SIG-M5 treated with dmso at 0.1 percent for 504 hours (cell line): ENCODE measurements at regions not wholly inside any gene's neighbourhood (a gene's known extent, or its start where the extent isn't known, plus 50 kb on each side); places are given as distances from the start of the nearest gene placed in this dataset.

ENCODE experiments used
- DNase-seq: peaks from one replicate; lab custom pipeline; 2025; ENCODE audit not compliant: unreplicated experiment; lab: John Stamatoyannopoulos, UW

DNA sequence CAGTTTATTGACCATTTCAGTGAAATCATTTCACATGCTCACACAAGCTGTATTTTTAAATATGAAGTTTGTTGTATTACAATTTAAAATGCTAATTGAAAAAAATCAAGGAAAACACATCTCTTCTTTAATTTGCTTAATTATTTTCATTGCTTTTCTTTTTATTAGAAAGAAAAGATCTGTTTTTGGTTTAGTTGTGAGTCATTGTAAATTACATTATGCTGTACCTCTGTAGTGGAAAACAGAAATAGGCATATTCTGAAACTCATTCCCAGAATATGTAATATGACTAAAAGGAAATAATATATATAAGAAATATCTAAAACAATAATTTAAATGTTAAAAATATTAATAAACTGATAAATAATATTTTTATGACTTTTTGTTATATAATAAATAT, 161.9 kb downstream of the HGF start:
- DNase-seq: no peak

DNA sequence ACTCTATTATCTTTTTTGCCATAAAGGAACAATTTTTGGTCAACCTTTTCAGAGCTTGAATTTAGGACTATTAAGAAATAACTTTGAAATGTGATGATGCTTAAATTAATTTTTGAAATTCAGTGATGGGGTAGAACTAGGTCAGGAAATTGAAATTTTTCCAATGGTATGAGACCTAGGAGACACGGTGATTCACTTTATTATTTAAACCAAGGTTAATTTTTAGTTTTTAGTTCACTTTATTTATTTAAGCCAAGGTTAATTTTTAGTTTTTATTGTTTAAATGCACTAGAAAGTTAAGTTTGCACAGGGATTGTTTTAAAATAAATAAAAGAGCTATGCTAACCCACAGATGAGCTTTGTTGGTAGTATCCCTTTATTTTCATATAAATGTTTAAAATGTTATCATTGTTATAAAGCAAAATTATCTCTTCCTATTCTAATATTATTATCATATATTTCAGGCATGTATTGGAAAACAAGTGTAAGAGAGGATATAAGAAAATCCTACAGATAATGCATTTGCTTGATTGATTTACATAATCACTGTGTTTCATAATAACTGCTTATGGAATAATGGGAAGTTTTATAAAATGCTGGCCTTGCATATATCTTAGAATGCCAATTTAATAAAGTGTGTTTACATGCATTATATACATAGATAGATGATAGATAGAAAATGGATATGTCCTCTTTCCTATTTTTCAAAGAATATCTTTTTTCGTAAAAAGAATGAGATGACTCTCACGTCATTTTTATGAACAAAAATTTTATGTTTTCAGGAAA, 163.6 kb downstream of the HGF start:
- no peak for DNase-seq

DNA sequence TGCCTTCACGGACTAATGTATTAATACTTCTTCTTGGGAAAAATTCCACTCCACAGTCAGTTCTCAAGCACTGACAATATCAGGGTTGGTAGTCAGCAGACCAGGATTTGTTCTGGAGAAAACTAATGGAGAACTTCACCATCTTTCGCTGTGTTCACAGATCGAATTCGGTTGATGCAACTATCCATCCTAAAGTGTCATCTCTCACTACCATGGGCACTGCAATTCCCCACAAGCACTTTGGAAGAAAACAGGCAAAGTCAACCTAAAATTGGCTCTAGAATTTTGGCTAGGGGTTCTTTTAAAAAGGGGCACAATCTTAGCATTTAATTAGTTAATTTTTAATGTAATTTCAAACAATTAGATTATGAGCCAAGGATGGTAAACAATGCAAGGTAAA, 164.4 kb downstream of the HGF start:
- DNase-seq: no peak

DNA sequence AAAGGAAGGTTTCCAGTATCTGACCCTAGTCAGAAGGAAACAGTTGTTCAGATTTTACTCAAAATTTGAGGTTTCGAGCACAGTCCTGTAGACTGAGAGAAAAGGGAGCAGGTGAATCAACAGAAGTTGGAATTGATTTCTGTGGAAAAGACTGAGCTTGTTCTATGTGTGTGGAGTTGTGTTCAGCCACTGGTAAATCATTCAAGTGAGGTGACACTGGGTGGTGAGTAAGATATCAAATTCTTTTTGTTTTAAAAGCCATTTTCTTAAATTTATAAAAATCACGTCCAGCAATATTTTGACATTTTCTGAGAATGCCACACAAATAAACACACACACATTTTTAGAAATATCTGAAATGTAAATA, 165.1 kb downstream of the HGF start:
- no peak for DNase-seq

DNA sequence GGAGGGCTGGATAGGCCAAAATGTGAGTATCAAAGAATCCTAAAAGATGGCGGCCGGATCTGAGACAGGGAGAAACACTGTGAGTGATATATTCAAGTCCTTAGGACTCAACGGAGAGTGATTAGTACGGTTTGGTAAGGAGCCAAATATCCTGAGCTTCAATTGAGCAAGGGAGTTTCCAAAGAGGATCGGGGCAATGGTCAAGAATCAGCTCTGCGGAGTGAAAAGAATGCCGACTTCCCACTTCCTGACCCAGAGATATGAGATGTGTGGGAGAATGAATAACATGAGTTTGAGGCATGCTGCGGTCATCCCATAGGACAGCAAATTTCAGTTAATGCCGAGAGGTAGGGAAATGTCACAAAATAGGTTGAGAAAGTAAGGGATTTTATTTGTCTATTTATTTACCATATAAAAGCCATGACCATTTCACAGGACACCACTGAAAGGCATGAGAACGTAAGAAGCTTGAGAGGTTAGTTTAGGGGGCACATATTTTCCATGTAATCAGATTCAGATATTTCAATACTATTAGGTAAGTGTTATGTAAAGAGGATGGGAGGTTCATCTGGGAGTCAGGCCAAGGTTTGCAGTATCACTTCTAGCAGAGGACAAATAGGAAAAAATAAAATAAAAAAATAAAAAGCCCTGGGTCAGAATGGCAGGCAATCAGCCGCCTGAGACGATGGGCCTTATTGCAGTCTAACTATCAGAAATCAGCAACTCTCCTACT, 165.6 kb downstream of the HGF start:
- no peak for DNase-seq

DNA sequence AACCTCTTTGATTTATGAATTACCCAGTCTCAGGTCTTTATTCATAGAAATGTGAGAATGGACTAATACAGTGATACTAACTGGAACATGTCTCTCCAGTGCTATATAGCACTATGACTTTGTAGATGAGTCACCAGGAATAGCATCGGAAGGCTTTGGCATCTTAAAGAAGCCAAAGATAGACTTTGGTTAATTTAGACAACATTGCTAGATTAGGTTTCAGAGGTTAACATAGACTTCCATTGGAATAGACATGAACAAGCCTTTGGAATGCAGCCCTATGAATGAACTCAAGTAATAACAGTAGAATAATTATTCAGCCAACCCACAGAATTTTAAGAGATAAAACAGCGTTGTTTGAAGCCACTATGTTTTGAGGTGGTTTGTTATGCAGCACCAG, 169.2 kb downstream of the HGF start:
- no peak for DNase-seq

DNA sequence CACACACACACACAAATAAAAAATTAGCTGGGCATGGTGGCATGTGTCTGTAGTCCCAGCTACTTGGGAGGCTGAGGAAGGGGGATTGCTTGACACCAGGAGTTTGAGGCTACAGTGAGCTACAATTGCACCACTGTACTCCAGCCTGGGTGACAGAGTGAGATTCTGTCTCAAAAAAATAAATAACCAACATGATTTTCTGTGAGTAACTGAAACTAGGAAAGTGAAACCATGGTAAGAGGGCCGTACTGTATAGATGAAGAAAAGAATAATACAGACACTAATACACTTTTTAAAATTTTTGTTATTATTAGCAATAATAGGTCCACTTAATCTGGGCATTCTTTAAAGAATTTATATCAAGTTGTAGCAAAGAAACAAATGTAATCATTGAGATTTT, 170.9 kb downstream of the HGF start:
- DNase-seq: no peak

DNA sequence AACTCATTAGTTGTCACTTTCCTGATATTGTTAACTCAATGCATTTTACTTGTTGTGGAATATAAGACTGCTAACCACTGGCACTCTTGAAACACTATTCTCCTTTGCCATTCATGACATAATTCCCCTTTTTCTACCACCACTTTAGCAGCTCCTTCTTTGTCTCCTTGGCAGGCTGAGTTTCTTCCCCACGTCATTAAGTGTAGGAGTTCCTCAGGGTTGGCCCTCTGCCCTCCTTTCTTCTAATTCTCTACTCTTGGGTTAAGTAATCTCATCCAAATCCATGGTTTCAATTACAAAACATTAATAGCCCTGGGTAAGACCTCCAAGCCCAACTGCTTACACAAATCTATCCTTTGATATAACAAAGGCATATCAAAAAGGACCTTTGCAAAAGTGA, 175.1 kb downstream of the HGF start:
- no peak for DNase-seq

DNA sequence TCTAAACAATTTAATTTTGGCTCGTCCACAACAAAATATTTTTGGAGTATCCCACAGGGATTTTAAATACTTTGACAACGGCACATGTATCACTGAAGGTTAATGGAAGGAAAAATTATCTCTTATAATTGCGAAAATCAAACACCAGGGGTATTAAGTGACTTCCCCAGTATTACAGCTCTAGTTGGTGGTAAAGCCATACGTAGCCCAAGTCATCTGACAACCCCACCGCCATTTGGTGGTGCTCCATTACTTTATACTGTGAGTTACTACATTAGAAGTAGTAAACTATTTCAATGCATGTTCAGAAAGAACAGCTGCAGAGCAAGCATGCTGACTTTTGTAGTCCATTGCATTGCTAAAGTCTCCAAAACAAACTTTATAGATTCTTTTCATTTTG, 179.7 kb downstream of the HGF start:
- DNase-seq: no peak

DNA sequence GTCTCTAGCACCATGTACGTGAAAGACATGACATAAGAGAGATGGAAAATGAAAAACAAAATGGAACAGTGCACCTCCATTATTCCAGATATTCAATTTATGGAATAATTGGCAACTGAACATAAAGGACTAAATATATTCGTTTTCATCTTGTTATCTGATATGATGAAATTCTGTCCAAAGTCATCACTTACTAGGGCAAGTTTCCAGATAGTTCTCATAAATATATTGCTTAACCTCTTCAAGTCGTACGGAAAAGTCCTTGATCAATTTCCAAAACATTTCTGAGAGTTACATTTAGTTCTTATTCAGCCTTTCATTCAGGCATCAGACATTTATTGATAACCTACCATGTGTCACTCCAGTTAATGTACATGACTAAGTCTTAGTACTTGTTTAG, 185.2 kb downstream of the HGF start:
- DNase-seq: no peak

DNA sequence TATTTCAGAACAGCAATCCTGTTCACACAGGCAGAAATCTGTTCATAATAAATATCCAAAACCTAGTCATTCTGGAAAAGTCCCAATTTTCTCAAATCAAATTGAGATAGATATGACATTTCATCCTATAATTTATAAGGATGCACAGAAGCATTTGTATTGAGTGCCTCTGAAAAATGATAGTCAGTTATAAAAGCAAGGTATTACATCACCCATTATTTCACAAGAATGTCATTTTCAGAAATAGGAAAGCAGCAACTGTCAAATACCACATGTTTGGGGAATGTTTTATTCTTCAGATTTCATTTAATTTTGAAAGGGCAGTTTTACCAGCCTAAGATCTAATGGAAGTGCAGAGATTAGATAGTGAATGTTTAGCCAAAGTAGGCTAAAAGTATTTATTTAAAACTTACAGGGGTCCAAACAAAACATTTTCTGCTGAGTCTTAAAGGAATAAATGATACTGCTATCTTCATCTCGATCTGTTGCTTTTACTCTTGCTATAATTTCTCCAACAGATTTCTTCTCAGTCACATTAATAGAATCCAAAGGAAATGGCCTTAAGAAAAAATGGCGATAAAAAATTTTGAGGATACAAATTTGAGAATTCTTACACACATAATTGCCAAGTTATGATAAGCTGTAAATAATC, 185.8 kb downstream of the HGF start:
- DNase-seq: no peak

DNA sequence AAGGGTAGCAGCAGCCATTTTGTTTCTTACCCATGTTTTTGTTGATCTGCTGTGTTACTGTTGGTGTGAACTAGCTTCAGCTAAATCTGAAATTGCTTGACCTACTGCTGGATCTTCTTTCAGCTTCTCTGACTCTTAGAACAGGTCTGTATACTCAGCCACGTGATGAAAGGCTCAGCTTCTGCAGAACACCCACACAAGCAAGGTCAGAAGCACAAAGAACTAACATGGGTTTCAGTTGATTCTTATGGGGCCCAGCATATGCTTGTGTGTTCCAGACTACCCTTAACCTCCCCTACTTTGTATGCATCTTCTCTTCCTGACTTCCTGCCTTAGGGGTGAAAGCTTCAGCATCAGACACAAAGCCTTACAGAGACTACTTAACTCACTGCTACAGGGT, 186.8 kb downstream of the HGF start:
- DNase-seq: no peak

DNA sequence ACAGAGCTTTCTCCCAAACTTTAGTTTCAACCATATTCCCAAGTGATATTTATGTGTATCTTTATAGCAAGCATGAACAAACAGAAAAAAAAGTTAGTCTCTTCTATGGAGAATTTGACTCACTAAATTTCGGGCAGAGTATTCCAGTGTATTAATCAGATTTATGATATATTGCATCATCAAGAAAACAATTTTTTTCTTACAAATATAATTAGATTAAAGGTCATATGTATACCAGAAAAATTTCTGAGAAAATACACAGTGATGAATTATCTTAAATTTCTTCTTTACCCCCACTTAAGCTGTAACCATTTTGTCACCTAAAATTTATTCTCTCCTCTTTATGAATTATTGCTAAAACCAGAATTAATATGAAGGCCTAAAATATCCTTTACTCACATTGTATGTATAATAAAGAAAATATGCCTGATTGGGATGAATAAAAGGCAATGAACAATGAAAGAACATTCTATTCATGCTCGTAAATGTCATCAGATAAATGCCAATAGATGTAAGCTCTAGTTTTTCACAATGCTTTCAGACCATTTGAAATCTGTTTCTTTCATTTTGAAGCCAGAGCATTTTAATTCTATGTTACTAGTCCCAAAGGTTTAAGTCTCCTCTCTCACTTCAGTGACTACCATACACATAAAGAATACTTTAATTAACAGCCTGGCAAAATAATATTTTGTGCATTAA, 192.1 kb downstream of the HGF start:
- DNase-seq: no peak

DNA sequence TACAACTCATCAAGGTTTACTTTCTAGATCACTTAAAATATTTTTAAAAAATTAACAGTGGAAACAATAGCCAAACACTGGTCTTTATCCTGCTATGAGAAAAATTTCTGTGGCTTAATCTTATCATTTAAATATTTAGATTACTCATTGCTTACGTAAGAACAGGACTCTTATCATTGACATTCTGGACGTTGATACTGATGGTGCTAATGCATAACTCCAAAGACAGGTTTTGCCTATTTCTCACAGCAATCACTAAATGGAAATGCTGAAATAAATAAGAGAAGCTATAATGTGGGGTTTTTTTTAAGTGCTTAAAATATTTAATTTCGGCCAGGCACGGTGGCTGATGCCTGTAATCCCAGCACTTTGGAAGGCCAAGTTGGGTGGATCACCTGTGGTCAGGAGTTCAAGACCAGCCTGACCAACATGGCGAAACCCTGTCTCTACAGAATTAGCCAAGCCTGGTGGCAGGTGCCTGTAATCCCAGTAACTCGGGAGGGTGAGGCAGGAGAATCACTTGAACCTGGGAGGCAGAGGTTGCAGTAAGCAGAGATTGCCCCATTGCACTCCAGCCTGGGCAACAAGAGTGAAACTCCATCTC, 195.0 kb downstream of the HGF start:
- no peak for DNase-seq

DNA sequence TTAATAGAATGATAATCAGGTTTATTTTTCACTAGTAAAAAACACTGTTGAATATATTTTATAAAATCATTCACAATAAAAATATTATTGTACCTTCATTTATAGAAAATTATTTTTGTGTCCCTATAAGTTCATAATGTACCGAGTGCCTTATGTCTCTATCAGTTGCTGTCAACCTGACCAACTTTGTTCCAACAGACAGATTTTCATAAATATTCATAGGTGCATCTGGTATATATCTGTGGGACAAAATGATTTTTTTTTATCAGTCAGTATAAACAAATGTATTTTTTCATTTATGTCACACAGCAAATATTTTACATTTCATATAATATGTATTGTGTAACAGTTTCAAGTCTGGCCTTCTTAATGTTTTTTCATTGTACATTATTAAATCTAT, 195.9 kb downstream of the HGF start:
- no peak for DNase-seq

DNA sequence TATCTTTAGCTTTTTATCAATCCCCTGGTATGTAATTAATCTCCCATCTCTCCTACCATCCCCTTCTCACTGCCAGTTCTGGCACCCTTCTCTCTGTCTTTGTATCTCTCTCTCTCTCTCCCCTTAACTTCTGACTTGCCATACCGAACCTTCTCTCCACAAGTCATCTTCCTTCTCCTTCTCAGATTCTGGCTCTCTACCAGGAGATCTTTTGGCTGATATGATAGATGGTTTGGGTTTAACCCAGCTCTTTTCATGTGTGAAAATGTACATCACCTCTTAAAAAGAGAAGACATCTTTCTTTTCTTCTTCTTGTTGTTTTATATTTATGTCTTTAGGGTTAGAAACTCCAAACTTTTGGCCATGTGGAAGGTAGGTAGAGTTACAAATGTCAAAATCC, 196.7 kb downstream of the HGF start:
- no peak for DNase-seq

DNA sequence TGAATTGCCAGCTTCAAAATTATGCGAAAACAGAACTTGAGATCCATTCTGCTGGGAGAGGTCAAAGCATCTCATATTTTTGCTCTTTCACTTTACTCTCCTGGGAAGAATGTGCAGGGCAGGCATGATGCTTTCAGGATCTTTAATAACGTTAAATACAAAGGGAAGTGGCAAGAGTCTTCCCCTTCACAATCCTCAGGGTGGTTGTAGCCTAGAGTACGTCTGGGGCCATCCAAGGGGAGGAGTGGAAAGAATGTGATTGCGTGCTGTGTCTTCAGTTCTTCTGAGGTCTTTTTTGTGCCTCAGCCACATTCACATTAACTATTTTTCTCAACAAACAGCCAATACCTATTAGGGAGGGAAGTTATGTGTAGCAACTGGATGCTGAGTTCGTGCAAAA, 207.3 kb downstream of the HGF start:
- DNase-seq: no peak

DNA sequence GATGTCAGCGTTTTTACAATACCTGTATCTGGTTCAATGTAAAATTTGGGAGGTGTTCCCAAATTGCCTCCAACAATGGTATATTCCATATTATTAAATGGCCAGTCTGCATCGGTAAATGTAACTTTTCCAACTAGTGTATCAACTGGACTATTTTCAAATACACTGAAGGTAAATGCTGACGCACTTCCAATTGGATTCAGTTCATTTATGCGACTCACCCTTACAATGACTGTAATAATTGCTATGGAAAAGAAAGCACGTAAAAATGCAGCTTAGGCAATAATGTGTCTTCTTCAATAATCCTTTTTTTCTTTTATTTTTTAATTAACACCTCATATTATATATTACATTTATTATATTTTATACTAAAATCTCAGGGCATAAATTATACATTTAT, 209.1 kb downstream of the HGF start:
- no peak for DNase-seq

DNA sequence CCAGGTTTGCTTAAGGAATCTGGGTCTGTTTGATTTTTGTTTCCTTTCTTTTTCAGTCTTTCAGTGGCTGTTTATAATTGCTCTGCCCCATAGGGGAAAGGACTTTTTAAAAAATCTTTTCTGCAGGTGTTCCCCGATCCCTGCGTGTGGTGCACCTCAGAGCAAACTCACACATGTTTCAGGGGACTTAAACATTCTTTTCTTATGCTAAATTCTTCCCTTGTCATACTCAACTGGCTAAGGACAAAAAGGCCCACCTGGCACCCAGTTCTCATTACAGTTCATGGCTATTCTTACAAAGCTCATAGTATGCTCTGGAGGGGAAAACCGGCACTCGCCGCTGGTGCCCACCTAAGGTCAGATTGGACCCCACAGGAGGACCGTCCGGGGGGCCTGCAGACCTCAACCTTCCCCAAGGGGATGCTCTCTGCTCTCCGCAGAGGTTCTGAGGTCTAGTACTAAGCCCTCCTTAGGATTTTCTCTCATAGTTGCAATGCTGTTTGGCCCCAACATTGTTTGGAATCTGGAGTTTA, 220.3 kb downstream of the HGF start:
- no peak for DNase-seq

DNA sequence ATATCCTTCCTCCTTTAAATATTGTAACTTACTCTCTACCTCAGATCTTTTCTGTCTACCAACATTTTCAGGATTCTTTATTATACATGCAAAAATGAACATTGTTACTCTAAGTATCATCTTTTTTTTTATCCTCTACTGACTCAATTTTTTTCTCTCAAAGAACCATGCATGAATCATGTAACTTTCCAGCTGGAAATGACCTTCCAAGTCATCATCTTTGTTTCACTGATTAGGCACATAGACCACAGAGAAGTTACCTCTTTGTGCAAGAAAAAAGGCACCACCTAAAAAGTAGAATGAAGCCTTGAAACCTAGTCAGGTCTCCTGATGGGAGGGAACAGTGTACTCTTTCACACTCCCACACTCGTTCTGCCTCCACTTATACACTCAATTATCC, 234.9 kb downstream of the HGF start:
- DNase-seq: no peak

DNA sequence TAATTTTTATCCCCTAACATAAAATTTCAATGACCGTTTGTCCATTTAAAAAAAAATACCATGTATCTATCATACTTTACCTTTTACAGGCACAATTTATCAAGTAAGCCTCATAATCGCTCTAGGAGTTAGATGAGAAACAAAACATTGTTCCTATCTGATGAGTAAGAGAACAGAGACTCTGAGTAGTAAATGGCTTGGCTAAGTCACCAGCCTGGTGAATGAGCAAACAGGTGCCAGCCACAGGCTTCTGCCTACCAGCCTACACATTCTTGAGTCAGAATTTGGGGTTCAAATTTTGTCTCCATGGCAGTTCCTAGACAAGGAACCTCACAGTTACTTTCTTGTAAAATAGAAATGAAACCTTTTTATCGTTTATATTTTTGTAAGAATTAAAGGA, 235.4 kb downstream of the HGF start:
- DNase-seq: no peak
